GM18861 (cell line): ENCODE measurements at regions not wholly inside any gene's neighbourhood (a gene's known extent, or its start where the extent isn't known, plus 50 kb on each side); places are given as distances from the start of the nearest gene placed in this dataset.

Experiments
- ATAC-seq: cut with Tn5 transposase; IDR thresholded peaks from one replicate; pipeline ENCODE4 v1.9.1; 2021; ENCODE audit not compliant: unreplicated experiment

- no peak for ATAC-seq
Observed at GRCh38 chr5:125306741-125307140, 560.3 kb upstream of the ZNF608 start.

GRCh38 chr5:125310749-125311148, 564.3 kb upstream of the ZNF608 start:
- ATAC-seq = no peak

GRCh38 chr5:125311743-125312142, 565.3 kb upstream of the ZNF608 start:
- ATAC-seq = no peak

GRCh38 chr5:125313555-125313954, 567.1 kb upstream of the ZNF608 start:
- ATAC-seq = no peak

- ATAC-seq = no peak
Observed at GRCh38 chr5:125315306-125315705, 568.9 kb upstream of the ZNF608 start.

- no peak for ATAC-seq
Observed at GRCh38 chr5:125316391-125316790, 570.0 kb upstream of the ZNF608 start.

- ATAC-seq = no peak
Observed at GRCh38 chr5:125316915-125317535, 570.6 kb upstream of the ZNF608 start.

GRCh38 chr5:125317536-125317995, 571.1 kb upstream of the ZNF608 start:
- ATAC-seq = no peak

GRCh38 chr5:125321654-125322053, 575.2 kb upstream of the ZNF608 start:
- ATAC-seq = no peak

GRCh38 chr5:125323613-125324012, 577.2 kb upstream of the ZNF608 start:
- no peak for ATAC-seq

- no peak for ATAC-seq
Observed at GRCh38 chr5:125325488-125326149, 579.2 kb upstream of the ZNF608 start.

GRCh38 chr5:125326150-125326510, 579.7 kb upstream of the ZNF608 start:
- no peak for ATAC-seq

- ATAC-seq = no peak
Observed at GRCh38 chr5:125327676-125328075, 581.2 kb upstream of the ZNF608 start.

- no peak for ATAC-seq
Observed at GRCh38 chr5:125331987-125332598, 585.7 kb upstream of the ZNF608 start.

GRCh38 chr5:125333416-125333815, 587.0 kb upstream of the ZNF608 start:
- no peak for ATAC-seq

- ATAC-seq = no peak
Observed at GRCh38 chr5:125336401-125336800, 590.0 kb upstream of the ZNF608 start.

- ATAC-seq = no peak
Observed at GRCh38 chr5:125337294-125337693, 590.9 kb upstream of the ZNF608 start.

GRCh38 chr5:125338440-125339174, 592.2 kb upstream of the ZNF608 start:
- no peak for ATAC-seq

- no peak for ATAC-seq
Observed at GRCh38 chr5:125341436-125341835, 595.0 kb upstream of the ZNF608 start.

GRCh38 chr5:125343015-125343414, 596.6 kb upstream of the ZNF608 start:
- ATAC-seq = no peak

- ATAC-seq = no peak
Observed at GRCh38 chr5:125346316-125346715, 599.9 kb upstream of the ZNF608 start.

GRCh38 chr5:125348221-125348692, 601.8 kb upstream of the ZNF608 start:
- ATAC-seq = no peak
